Suprapubic skin (tissue), 4 donors: ENCODE measurements at regions not wholly inside any gene's neighbourhood (a gene's known extent, or its start where the extent isn't known, plus 50 kb on each side); places are given as distances from the start of the nearest gene placed in this dataset.

Experiments
- DNase-seq, 2 donors: peaks; one replicate each; pipeline ENCODE4 v3.0.0-alpha.2; 2019; ENCODE audit warnings: low spot score in 2 of 2
- H3K27ac ChIP-seq: fragments of 200-600 bp; sonication (generic); one replicate; pipeline ENCODE4 v1.5.1; 2019
- H3K27me3 ChIP-seq: fragments of 200-600 bp; sonication (generic); one replicate; pipeline ENCODE4 v1.5.1; 2019
- H3K36me3 ChIP-seq: fragments of 200-600 bp; sonication (generic); one replicate; pipeline ENCODE4 v1.5.1; 2019
- H3K4me1 ChIP-seq: fragments of 200-600 bp; sonication (generic); one replicate; pipeline ENCODE4 v1.5.1; 2019
- H3K4me3 ChIP-seq: fragments of 200-600 bp; sonication (generic); one replicate; pipeline ENCODE4 v1.5.1; 2019; ENCODE audit warnings: mild to moderate bottlenecking
- H3K9me3 ChIP-seq: fragments of 200-600 bp; sonication (generic); one replicate; pipeline ENCODE4 v1.5.1; 2019
- EP300 ChIP-seq: sonication (generic); formaldehyde crosslinking; IDR thresholded peaks from one replicate; pipeline ENCODE4 v1.6.1; 2017; ENCODE audit warnings: antibody characterized with exemption
- POLR2A ChIP-seq, 2 donors: fragments of 450-650 bp; IDR thresholded peaks; one replicate each; pipeline ENCODE4 v1.6.1; 2017; ENCODE audit warnings: antibody characterized with exemption in 2 of 2, mild to moderate bottlenecking in 2 of 2, moderate library complexity in 2 of 2
- POLR2AphosphoS5 ChIP-seq, 3 donors: sonication (generic); formaldehyde crosslinking; IDR thresholded peaks; one replicate each; pipeline ENCODE4 v1.6.1; 2017; ENCODE audit warnings: antibody characterized with exemption in 3 of 3
- whole genome bisulfite sequencing: methylation state at CpG from one replicate; pipeline ENCODE4 v1.1.5; 2018; 5-methylcytosine and 5-hydroxymethylcytosine counted together
- TF ChIP-seq, protein P1 (sequence below), 2 donors: fragments of 200-600 bp in 1 of 2; fragments of 450-650 bp in 1 of 2; sonication (generic) in 1 of 2; IDR thresholded peaks; one replicate each; pipeline ENCODE4 v1.5.1; 2016 to 2019; ENCODE audit warnings: antibody characterized with exemption in 2 of 2, mild to moderate bottlenecking in 1 of 2, moderate library complexity in 1 of 2

GRCh38 chr4:185879666-185880312 is 67.8 kb upstream of the SORBS2 start:
- Histone ChIP-seq H3K4me1 (no peaks in the 10 kb centered on the region), H3K27me3 (no peaks in the 10 kb centered on the region), H3K27ac (no peak overlapping the region), H3K9me3 (no peaks in the 10 kb centered on the region), H3K36me3 (no peaks in the 10 kb centered on the region), H3K4me3 (no peak overlapping the region)
- TF ChIP-seq EP300 = no peak
- TF ChIP-seq POLR2AphosphoS5 (IDR thresholded peaks at IDR 0.05) = no peak
- TF ChIP-seq POLR2A (IDR thresholded peaks at IDR 0.05) = no peak
- TF ChIP-seq, protein P1, sequence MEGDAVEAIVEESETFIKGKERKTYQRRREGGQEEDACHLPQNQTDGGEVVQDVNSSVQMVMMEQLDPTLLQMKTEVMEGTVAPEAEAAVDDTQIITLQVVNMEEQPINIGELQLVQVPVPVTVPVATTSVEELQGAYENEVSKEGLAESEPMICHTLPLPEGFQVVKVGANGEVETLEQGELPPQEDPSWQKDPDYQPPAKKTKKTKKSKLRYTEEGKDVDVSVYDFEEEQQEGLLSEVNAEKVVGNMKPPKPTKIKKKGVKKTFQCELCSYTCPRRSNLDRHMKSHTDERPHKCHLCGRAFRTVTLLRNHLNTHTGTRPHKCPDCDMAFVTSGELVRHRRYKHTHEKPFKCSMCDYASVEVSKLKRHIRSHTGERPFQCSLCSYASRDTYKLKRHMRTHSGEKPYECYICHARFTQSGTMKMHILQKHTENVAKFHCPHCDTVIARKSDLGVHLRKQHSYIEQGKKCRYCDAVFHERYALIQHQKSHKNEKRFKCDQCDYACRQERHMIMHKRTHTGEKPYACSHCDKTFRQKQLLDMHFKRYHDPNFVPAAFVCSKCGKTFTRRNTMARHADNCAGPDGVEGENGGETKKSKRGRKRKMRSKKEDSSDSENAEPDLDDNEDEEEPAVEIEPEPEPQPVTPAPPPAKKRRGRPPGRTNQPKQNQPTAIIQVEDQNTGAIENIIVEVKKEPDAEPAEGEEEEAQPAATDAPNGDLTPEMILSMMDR (IDR thresholded peaks at IDR 0.05) = no peak
- 88% methylated on average over 18 of the region's 18 CpGs for whole genome bisulfite sequencing
- DNase-seq = no peak

DNA sequence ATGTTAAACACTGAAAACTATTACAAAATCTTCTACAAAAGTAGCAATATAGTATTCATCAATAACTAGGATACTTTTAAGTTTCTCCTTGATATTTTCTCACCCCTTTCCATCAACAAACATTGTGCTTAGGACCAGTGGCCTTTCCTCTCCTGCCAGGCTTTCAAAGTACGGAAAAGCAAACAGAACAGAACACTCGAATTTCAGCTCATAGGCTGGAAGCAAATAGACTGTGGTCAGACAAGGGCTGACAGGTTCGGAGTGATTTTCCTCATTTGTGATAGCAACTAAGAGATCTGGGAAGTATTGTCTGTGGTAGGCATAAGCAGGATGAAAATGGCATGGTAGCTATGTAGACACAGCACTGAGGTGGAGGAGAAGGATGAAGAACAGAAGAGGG is 68.6 kb upstream of the SORBS2 start:
- Histone ChIP-seq H3K4me3 (no peak overlapping the region), H3K4me1 (no peaks in the 10 kb centered on the region), H3K27ac (no peak overlapping the region), H3K9me3 (no peaks in the 10 kb centered on the region), H3K27me3 (no peaks in the 10 kb centered on the region), H3K36me3 (no peaks in the 10 kb centered on the region)
- no peak for DNase-seq
- 74% methylated on average over 3 of the region's 3 CpGs for WGBS
- no peak for TF ChIP-seq POLR2AphosphoS5 (IDR thresholded peaks at IDR 0.05)
- TF ChIP-seq, protein P1 (IDR thresholded peaks at IDR 0.05) = no peak
- TF ChIP-seq EP300 = no peak

GRCh38 chr4:185881430-185881829 is 69.4 kb upstream of the SORBS2 start:
- no peaks in the 10 kb centered on the region for H3K9me3 ChIP-seq
- DNase-seq = no peak
- TF ChIP-seq POLR2AphosphoS5 (IDR thresholded peaks at IDR 0.05) = no peak
- no peak for TF ChIP-seq EP300
- TF ChIP-seq, protein P1 (IDR thresholded peaks at IDR 0.05) = no peak
- TF ChIP-seq POLR2A (IDR thresholded peaks at IDR 0.05) = no peak
- H3K4me1 ChIP-seq = no peaks in the 10 kb centered on the region
- no peak overlapping the region for H3K27ac ChIP-seq
- no peak overlapping the region for H3K4me3 ChIP-seq
- H3K36me3 ChIP-seq = no peaks in the 10 kb centered on the region
- 28% methylated on average over 3 of the region's 3 CpGs for WGBS
- H3K27me3 ChIP-seq = no peaks in the 10 kb centered on the region

DNA sequence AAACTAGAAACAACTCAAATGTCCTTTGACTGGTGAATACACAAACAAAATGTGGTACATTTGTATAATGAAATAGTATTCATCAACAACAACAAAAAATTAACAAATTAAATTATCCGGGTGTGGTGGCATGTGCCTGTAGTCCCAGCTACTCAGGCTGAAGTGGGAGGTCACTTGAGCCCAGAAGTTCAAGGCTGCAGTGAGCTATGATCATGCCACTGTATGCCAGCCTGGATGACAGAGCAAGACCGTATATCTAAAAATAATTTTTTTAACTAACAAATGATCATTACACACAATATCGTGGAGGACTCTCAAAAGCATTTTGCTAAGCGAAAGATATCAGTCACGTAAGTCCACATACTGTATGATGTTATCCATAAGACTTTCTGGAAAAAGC is 71.6 kb upstream of the SORBS2 start:
- Histone ChIP-seq H3K27me3 (no peaks in the 10 kb centered on the region), H3K4me1 (no peaks in the 10 kb centered on the region), H3K9me3 (no peaks in the 10 kb centered on the region), H3K27ac (no peak overlapping the region), H3K36me3 (no peaks in the 10 kb centered on the region), H3K4me3 (no peak overlapping the region)
- WGBS = 93% methylated on average over 5 of the region's 5 CpGs
- DNase-seq = no peak
- TF ChIP-seq EP300 (no peak), POLR2A (IDR thresholded peaks at IDR 0.05) (no peak), POLR2AphosphoS5 (IDR thresholded peaks at IDR 0.05) (no peak)
- TF ChIP-seq, protein P1 (IDR thresholded peaks at IDR 0.05) = no peak

DNA sequence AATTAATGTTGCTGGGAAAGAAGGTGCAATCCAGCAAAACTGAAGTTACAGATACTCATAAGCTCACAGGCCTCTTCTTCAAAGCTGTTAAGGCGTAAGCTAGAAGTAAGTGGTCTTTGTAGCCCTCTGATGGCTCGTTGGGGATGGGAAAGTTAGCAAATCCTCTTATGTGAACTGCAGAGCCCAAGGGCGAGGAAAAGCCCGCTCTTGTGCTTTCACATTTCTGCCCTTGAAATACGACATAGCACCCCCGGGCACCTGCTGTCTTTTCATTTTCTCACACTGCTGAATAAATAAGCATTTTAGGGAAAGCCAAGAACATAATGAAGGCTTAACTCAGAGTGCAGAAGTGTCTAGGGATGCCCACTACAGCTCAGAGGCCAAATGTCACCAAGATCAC is 73.1 kb upstream of the SORBS2 start:
- no peaks in the 10 kb centered on the region for H3K9me3 ChIP-seq
- no peaks in the 10 kb centered on the region for H3K36me3 ChIP-seq
- no peaks in the 10 kb centered on the region for H3K27me3 ChIP-seq
- WGBS = 71% methylated on average over 6 of the region's 6 CpGs
- H3K4me3 ChIP-seq = no peak overlapping the region
- TF ChIP-seq, protein P1 (IDR thresholded peaks at IDR 0.05) = no peak
- no peak for TF ChIP-seq POLR2AphosphoS5 (IDR thresholded peaks at IDR 0.05)
- TF ChIP-seq POLR2A (IDR thresholded peaks at IDR 0.05) = no peak
- TF ChIP-seq EP300 = no peak
- H3K27ac ChIP-seq = no peak overlapping the region
- DNase-seq = no peak
- no peaks in the 10 kb centered on the region for H3K4me1 ChIP-seq
